Cardiac muscle cell (in vitro differentiated cells and primary cell): ENCODE measurements at regions not wholly inside any gene's neighbourhood (a gene's known extent, or its start where the extent isn't known, plus 50 kb on each side); places are given as distances from the start of the nearest gene placed in this dataset.

Source experiments
- DNase-seq, 2 donors: peaks; one replicate each; pipeline versions ENCODE4 v3.0.0 to v3.0.0-alpha.2; 2010 to 2017; ENCODE audit warnings: low read depth in 1 of 2, low spot score in 1 of 2
- H3K27ac ChIP-seq: fragments of 200-600 bp; sonication (generic); 2 replicates; pipeline ENCODE4 v1.5.1; 2016
- H3K27me3 ChIP-seq: fragments of 200-600 bp; sonication (generic); 2 replicates; pipeline ENCODE4 v1.6.0; 2016; ENCODE audit warnings: control low read depth
- H3K36me3 ChIP-seq: fragments of 200-600 bp; sonication (generic); 2 replicates; pipeline ENCODE4 v1.5.1; 2016; ENCODE audit warnings: control low read depth
- H3K4me1 ChIP-seq: fragments of 200-600 bp; sonication (generic); 2 replicates; pipeline ENCODE4 v1.8.1; 2017; ENCODE audit warnings: low read depth, mild to moderate bottlenecking, mixed run types
- H3K4me3 ChIP-seq: fragments of 200-600 bp; sonication (generic); 2 replicates; pipeline ENCODE4 v1.5.1; 2016; ENCODE audit warnings: mild to moderate bottlenecking
- H3K9me3 ChIP-seq: fragments of 200-600 bp; sonication (generic); 2 replicates; pipeline ENCODE4 v1.5.1; 2017; ENCODE audit warnings: low read depth, mild to moderate bottlenecking, control low read depth
- TF ChIP-seq, protein P1 (sequence below): IDR thresholded peaks from 2 replicates; pipeline ENCODE4 v1.5.1; 2012; ENCODE audit warnings: low read depth, mild to moderate bottlenecking, low read length

DNA sequence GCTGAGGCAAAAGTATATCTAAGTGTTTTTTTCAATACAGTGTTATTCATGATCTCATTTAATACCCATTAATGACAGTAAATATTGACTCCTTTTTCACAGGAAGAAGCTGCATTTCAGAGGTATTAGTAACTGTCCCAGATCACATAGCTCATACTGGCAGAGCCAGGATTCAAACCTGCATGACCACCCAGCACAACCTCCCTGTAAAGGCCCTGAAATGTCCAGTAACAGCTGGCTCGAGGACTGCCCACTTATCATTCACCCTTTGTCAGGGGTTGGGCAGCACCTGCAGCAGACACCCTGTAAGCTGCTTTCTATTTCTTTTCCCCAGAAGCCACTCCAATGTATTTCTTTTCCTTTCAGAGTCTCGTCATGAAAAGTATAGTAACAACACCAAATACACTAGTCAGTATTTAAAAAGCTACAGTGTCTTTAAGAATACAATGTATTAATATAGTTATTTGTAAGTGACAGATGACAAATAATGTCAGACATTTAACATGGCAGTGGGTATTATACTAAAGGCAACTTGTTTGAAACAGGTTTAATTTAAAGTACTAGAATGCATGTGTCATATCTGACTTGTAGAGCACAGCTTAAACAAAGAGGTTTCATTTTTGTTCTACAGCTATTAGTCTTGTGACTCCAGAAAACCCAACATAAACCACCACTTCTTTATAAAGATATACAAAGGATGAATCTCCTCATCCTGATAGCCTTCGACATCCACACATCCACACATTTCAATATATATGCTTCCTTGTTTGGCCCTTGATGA, 841.6 kb upstream of the GJE1 start:
- no peak for DNase-seq
- Histone ChIP-seq H3K36me3 (no peaks in the 10 kb centered on the region), H3K27ac (no peak overlapping the region), H3K4me3 (no peak overlapping the region), H3K4me1 (no peaks in the 10 kb centered on the region), H3K27me3 (no peaks in the 10 kb centered on the region), H3K9me3 (no peaks in the 10 kb centered on the region)
- TF ChIP-seq, protein P1, sequence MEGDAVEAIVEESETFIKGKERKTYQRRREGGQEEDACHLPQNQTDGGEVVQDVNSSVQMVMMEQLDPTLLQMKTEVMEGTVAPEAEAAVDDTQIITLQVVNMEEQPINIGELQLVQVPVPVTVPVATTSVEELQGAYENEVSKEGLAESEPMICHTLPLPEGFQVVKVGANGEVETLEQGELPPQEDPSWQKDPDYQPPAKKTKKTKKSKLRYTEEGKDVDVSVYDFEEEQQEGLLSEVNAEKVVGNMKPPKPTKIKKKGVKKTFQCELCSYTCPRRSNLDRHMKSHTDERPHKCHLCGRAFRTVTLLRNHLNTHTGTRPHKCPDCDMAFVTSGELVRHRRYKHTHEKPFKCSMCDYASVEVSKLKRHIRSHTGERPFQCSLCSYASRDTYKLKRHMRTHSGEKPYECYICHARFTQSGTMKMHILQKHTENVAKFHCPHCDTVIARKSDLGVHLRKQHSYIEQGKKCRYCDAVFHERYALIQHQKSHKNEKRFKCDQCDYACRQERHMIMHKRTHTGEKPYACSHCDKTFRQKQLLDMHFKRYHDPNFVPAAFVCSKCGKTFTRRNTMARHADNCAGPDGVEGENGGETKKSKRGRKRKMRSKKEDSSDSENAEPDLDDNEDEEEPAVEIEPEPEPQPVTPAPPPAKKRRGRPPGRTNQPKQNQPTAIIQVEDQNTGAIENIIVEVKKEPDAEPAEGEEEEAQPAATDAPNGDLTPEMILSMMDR: no peak

- Histone ChIP-seq H3K4me3 (no peak overlapping the region), H3K4me1 (no peaks in the 10 kb centered on the region), H3K36me3 (no peaks in the 10 kb centered on the region), H3K27me3 (no peaks in the 10 kb centered on the region), H3K9me3 (no peaks in the 10 kb centered on the region), H3K27ac (no peak overlapping the region)
- DNase-seq: no peak
- TF ChIP-seq, protein P1: no peak
Measured at GRCh38 chr6:141288947-141289346, 843.8 kb upstream of the GJE1 start.

GRCh38 chr6:141282263-141282662, 850.5 kb upstream of the GJE1 start:
- no peaks in the 10 kb centered on the region for H3K27me3 ChIP-seq
- no peak overlapping the region for H3K27ac ChIP-seq
- no peak for DNase-seq
- H3K9me3 ChIP-seq: no peaks in the 10 kb centered on the region
- H3K36me3 ChIP-seq: no peaks in the 10 kb centered on the region
- H3K4me3 ChIP-seq: no peak overlapping the region
- TF ChIP-seq, protein P1: no peak
- H3K4me1 ChIP-seq: peaks cover 3% of the 10 kb centered on the region

DNA sequence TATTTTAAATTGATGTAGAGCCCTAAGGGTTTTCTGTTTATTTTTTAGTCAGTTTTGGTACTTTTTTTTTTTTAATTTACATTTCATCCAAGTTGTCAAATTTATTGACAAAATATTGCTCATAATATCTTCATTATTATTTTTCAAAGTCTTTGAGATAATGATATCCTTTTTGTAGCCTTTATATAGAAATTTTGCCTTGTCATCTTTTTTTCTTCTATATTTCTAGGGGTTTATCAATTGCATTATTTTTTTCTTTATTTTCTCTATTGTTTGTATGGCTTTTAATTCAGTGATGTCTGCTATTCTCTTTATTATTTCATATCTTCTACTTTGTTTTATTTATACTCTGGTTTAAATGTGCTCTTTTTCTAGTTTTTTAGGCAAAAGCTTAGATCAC, 863.0 kb upstream of the GJE1 start:
- H3K4me1 ChIP-seq: no peaks in the 10 kb centered on the region
- H3K36me3 ChIP-seq: no peaks in the 10 kb centered on the region
- no peak overlapping the region for H3K27ac ChIP-seq
- TF ChIP-seq, protein P1: no peak
- H3K4me3 ChIP-seq: no peak overlapping the region
- no peaks in the 10 kb centered on the region for H3K27me3 ChIP-seq
- no peak for DNase-seq
- H3K9me3 ChIP-seq: no peaks in the 10 kb centered on the region

DNA sequence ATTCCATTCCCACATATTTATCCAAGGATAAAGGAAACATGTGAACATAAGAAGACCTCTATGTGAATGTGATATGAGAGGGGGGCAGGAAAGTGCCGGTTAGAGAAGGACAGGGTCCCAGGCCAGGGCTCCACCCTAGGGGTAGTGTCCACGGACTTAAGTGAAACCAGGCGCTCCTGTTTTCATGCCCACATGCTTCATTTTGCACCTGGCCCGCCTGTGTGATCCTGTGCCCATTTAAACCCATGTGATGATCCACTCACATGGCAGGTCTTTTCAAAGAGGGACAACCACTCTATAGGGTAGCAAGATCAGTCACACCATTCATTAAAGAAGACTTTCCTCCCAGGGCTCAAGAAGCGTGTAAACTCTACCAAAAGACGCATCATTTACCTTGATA, 865.3 kb upstream of the GJE1 start:
- Histone ChIP-seq H3K27ac (no peak overlapping the region), H3K4me3 (no peak overlapping the region), H3K9me3 (no peaks in the 10 kb centered on the region), H3K4me1 (no peaks in the 10 kb centered on the region), H3K27me3 (no peaks in the 10 kb centered on the region), H3K36me3 (no peaks in the 10 kb centered on the region)
- TF ChIP-seq, protein P1: no peak
- DNase-seq: no peak
